GM21786 (cell line): ENCODE measurements at regions not wholly inside any gene's neighbourhood (a gene's known extent, or its start where the extent isn't known, plus 50 kb on each side); places are given as distances from the start of the nearest gene placed in this dataset.
"Not testable (repeated sequence)": the region's sequence is repeated elsewhere in the genome, so short reads cannot be mapped to it uniquely, and the experiment has no call there.

ENCODE experiments used
- ATAC-seq: cut with Tn5 transposase; IDR thresholded peaks from one replicate; pipeline ENCODE4 v1.9.1; 2021; ENCODE audit not compliant: unreplicated experiment

- no peak for ATAC-seq
These were observed 325.9 kb upstream of the TNC start for GRCh38 chr9:115443890-115444289.

DNA sequence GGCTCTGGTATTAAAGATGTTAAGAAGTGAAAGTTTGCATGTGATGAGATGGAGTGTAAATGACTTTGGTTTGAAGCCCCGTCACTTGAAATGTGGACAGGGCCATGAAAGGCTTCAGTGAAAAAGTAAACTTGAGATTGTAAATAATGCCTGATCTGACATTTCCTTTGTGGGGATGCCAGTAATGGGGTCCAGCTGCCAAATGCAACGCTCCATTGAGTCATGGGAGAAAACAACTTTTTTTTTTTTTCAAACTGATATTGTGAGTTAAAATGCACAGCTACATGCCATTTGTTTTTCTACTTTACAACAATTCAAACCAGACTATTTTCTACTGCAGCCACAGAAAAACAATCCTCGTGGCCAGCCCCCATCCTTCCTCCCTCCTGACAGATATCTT, 327.0 kb upstream of the TNC start:
- no peak for ATAC-seq

DNA sequence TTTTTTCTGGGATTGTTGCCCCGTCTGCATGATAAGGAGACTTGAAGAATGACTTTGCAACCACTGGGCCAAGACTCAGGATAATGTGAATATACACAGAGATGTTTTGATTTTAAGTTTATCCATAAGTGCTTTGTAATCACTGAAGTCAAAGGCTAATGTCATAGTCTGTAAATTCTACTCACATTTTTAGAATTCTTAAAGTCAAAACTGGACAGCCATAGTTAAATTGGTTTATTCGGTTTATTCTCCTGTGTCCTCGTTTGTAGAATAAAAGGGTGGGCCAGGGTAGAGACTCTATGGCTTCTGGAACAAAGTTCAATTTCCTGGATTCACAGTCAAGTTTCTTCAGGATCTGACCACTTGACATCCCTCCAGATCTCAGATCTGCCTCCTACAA, 327.7 kb upstream of the TNC start:
- no peak for ATAC-seq

DNA sequence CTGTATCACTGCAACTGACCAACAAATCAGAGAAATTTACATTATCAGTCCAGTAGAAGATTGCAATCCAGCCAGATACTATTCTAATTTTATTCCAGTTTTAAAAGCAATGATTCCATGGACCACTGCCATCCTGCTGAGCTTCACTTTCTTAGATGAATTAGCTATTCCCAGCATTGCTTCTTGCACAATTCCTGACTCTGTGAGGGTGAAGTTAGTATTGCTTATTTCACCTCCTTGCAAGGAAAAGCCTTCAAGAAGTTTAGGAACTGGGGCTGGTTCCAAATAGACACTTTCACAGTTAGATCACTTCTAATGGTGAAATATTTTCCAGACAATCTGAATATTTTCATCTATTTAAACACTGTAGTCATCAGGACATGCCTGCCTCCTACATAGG, 338.6 kb upstream of the TNC start:
- ATAC-seq: no peak

- no peak for ATAC-seq
These were observed 343.3 kb upstream of the TNC start for GRCh38 chr9:115461280-115461679.

GRCh38 chr9:115462623-115463022, 344.7 kb upstream of the TNC start:
- ATAC-seq: no peak

DNA sequence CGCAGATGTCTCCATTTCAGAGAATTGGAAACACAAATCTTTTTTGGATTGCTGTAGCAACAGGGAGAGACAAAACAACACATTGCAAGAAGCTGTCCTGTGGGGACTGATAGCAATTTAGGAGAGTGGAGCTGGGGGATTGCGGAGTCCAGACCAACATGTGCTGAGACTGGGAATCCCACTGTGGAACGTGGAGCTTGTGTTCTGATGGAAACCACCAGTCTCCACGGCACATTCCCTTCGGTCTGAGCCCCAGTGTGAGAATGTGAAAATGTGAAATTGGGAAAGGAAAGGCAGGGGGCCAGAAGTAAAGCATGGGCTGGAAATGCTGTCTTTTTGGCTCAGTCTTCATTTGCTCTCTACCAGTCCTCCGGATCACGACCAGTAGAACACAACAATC, 348.8 kb upstream of the TNC start:
- ATAC-seq: no peak

DNA sequence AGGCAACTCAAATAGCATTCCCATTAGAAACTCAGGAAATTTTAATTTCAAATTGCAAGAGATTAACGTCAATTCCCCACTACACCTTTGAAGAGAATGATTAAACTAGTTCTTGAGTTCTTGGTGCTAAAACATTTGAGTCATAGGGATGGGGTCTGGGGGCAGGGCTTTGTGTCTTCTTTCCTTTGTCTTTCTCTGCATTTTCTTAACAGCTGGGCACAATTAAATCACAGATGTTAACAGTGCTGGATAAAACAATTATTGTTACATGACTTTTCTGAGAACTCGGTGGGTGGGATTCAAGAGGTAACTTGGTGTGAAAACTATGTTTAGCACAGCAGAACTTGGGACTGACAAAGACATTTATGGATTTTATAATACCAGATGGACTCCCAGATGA, 351.9 kb upstream of the TNC start:
- no peak for ATAC-seq

DNA sequence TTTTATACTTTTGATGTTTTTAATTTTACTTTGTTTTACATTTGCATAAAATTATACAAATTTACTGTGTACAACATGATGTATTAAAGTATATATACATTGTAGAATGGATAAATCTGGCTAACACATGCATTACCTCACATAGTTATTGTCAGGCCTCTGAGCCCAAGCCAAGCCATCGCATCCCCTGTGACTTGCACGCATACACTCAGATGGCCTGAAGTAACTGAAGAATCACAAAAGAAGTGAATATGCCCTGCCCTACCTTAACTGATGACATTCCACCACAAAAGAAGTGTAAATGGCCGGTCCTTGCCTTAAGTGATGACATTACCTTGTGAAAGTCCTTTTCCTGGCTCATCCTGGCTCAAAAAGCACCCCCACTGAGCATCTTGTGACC, 355.1 kb upstream of the TNC start:
- ATAC-seq: not testable (repeated sequence)

DNA sequence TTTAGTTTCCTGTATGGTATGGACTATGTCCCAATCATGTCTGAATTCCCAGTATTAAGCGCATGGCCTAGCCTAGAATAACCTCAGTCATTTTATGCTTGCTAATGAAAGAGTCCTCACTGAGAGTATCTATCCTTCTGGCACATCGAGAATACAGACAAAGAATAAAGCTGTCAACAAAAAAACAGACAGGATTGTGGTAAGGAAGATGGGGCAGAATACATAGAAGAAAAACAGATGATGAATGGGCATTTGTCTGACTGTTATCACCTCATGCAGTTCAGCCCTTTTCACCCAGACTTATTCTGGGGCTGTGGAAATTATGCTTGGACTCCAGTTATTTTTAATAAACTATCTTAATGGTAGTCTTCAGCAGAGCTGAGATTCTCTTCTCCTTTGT, 363.8 kb upstream of the TNC start:
- no peak for ATAC-seq

DNA sequence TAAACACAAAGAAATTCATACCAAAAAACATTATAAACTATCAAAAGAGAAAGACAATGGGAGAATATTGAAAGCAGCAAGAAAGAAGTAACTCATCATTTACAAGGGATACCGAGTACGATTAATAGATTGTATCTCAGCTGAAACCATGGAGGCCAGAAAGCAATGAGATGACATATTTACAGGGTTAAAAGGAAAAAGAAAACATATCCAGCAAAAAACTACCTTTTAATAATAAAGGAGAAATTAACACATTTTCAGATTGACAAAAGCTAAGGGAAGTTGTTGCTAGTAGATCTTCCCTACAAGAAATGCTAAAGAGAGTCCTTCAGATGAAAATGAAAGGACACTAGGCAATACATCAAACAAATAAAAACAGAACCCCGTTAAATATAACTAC, 364.8 kb upstream of the TNC start:
- no peak for ATAC-seq

DNA sequence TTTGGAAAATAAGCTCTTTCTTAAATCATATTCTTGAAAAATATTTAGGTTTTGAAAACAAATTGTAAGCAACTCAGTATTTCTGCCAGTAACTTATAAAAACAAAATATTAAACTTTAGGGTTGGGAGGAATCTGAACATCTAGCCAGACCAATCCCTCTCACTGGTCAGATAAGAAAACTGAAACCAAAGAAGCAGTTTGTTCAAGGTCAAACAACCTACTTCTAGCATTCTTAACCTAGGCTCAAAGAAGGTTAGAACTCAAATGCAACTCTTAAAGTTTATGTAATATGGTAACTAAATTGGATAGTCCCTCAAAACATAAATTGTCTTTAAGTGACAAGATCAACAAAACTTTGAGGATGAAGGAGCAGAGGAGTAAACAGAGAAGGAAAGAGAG, 374.9 kb upstream of the TNC start:
- ATAC-seq: no peak

DNA sequence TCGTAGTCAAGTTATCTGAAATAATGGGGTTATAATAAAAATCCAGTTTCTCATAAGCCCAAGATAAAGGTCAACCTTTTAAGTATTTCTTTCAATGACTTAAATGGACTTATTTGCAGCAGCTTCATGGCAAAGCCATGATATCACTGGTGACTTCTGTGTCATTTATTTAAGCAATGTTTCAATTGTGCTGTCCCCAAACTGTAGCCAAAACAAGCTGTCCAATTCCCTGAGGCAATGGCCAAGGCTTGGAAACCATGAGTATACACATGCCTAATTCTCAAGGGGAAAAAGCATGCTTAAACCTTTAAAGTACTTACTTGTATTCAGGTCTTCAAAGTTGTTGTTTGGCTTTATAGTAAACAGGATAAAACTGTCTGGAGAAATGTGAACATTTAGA, 376.4 kb upstream of the TNC start:
- ATAC-seq: no peak

DNA sequence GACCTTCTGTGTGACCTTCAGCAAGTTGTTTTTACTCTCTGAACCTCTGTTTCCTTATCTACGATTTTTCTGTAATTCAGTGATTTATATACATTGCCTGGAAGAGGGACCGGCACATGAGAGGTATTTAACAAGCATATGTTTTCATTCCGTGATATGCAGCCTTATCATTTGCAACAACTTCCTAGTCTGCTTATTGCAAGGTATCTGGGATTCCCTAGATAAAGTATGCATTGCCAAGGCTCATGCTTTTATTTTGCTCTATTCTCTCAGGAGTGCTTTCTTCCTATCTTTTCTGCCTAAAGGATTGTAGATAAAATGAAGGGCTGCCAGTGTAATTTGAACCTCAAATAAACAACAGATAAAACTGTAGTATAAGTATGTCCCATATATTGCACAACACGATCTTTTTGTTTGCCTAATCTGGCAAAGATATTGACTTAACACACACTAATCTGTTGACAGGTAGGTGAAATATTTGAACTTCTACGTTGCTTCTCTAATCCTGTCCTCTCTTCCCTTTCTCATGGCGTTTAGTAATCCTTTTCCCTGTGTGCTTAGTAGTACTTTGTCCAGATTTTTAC, 377.2 kb upstream of the TNC start:
- no peak for ATAC-seq

GRCh38 chr9:115495836-115496235, 377.9 kb upstream of the TNC start:
- no peak for ATAC-seq

DNA sequence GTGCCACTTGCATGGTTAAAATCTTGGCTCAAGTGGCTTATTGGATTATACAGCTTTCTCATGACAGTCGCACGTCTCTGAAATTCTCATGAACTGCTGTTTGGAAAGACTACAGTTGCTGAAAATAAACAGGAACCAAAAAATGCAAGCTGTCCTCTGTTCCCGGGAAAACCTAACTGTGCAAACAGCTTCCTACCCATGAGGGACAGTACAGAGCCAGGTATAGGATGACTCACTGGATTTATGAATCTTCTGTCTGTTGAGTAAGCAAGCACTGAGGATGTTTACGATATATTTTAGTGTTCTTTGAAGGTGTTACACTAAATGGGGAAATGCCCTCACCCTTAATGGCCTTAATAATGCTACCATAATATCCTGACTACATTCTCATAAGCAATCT, 380.3 kb upstream of the TNC start:
- no peak for ATAC-seq

GRCh38 chr9:115507148-115507547, 389.2 kb upstream of the TNC start:
- ATAC-seq: no peak

DNA sequence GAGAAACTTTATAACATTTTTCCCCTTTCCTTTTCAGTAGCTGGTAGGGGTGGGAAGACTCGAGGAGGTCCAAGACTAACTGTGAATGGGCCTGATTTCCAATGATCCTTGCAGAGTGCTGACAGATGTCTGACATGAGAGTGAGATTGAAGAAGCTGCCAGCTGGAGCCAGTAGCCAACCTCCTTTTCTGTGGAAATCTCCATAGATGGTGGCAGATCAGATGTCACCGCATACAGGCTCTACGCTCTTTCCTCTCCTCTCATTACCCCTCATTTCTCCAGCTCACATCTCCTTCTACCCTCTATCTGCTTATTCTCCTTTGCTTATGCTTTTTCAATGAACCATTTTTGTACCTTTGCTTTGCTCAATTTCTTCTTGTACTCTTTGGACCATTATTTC, 395.2 kb upstream of the TNC start:
- no peak for ATAC-seq

GRCh38 chr9:115514454-115514853, 396.5 kb upstream of the TNC start:
- no peak for ATAC-seq

- ATAC-seq: no peak
These were observed 399.5 kb upstream of the TNC start for GRCh38 chr9:115517335-115518075.

DNA sequence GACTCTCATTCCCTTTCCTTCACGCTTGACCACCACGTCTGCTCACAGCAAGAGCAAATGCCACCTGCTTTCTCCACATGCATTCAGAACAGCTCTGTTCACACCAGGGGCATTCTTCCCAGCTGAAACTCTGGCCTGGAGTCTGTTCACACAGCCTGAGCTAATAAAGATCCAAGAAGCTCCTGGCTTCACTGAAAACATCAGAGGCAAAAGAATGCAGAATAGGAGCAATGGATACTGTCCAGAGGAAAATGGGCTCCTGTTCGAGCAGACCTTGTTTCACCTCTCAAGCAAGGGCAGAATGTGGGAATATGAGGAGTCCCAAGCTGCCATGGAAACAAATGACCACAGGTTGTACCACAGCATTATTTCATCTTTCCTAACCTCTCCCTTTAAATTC, 402.7 kb upstream of the TNC start:
- no peak for ATAC-seq

DNA sequence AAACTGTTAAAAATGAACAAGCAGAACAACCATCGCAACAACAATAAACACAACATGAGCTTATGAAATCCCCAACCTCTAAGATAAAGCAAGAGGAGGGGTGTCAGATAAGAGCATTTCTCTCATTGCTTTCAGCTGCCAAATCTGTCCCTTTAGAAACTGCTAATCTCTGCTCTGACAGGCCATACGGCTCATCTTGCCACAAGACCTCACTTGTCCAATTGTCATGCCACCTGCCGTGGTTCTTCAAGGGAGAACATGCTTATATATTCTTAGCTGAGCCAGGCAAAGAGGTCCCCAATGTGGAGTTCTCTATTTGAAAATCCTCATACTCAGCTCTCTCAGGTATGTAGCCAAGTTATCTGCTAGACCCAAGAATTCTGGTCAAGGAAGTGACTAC, 405.0 kb upstream of the TNC start:
- no peak for ATAC-seq

DNA sequence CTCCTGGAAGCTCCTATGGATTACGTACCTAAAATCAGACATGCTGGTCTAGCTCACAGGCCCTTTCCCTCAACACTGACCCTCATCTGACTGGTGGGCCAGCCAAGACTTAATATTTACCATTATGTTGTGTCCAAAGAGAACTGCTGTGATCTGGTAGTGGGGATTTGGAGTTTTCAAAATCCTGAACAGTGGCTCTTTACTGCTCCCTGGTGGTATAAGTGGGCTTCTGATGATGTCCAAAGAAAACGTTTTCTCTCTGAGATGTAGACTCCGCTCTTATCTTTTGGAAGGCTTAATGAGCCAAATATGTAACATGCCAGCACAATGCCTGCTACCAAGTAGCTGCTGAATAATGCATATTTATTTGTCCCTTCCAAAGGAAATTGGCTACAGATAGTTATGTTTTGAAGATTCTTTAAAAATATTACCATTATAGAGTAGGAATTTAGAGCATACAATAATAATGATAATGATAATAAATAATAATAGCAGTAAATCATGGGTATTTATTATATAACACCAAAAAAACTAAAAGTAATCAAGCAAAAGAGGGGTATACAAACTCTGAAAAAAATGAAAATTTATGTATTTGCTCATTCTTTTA, 406.6 kb upstream of the TNC start:
- ATAC-seq: no peak
